ENCODE measurements at regions not wholly inside any gene's neighbourhood (a gene's known extent, or its start where the extent isn't known, plus 50 kb on each side); places are given as distances from the start of the nearest gene placed in this dataset.

GRCh38 chr3:75140904-75141615, 523.1 kb upstream of the FRG2C start:
- no peak overlapping the region for H3K4me3 ChIP-seq (replicated peaks; ENCODE audit: low read depth, low read length)
- TF ChIP-seq, protein P1, sequence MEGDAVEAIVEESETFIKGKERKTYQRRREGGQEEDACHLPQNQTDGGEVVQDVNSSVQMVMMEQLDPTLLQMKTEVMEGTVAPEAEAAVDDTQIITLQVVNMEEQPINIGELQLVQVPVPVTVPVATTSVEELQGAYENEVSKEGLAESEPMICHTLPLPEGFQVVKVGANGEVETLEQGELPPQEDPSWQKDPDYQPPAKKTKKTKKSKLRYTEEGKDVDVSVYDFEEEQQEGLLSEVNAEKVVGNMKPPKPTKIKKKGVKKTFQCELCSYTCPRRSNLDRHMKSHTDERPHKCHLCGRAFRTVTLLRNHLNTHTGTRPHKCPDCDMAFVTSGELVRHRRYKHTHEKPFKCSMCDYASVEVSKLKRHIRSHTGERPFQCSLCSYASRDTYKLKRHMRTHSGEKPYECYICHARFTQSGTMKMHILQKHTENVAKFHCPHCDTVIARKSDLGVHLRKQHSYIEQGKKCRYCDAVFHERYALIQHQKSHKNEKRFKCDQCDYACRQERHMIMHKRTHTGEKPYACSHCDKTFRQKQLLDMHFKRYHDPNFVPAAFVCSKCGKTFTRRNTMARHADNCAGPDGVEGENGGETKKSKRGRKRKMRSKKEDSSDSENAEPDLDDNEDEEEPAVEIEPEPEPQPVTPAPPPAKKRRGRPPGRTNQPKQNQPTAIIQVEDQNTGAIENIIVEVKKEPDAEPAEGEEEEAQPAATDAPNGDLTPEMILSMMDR (IDR thresholded peaks at IDR 0.05; ENCODE audit: low read depth, low read length, missing control alignments), result no peak
- no peak for DNase-seq (ENCODE audit: extremely low read depth, low read depth)

DNA sequence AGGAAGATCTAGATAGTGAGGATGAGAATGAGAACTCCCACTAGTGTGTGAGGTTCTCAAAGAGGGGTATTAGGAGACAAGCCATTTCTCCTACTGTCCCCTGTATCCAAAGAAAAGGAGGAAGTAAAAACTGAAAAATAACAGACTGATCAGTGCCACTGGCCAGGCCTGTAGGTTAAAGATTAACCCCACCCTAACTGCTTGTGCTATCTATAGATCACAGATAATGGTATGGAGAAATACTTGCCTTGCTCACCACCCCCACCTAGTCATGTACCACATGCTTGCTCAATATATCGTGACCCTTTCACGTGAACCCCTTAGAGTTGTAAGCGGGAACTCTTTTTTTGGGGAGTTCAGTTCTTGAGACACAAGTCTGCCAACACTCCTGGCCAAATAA, 519.7 kb upstream of the FRG2C start:
- TF ChIP-seq, protein P1 (IDR thresholded peaks at IDR 0.05; ENCODE audit: low read depth, low read length, missing control alignments), result no peak
- DNase-seq (ENCODE audit: extremely low read depth, low read depth), result no peak
- no peak overlapping the region for H3K4me3 ChIP-seq (replicated peaks; ENCODE audit: low read depth, low read length)

DNA sequence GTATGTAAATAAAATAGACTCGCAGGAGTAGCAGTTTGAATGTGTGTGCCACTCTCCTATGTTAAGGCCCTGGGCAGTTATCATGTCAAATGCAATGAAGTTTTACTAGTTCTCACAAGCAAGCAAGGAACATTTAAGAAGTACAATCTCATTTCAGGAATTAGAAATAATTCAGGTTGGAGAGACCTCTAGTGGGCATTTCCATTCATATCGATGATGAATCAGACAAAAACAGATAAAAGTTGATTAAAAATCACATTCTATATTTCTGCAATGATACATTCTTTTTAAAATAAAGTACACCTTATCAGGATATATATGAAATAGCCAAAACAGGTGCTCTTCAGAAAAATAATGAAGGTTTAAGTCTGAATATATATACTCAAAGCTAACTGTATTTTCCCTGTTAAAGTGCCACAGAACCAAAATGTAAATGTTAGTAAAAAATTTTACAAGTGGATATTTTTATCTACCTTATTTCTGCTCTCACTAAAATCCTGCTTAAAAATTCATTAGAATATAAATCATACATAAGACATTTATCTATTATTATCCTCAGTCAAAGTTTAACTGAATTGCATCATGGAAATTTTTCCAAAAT, 492.4 kb upstream of the FRG2C start:
- TF ChIP-seq, protein P1 (IDR thresholded peaks at IDR 0.05; ENCODE audit: low read depth, low read length, missing control alignments), result peak; percentile 26
- no peak overlapping the region for H3K4me3 ChIP-seq (replicated peaks; ENCODE audit: low read depth, low read length)
- no peak for DNase-seq (ENCODE audit: extremely low read depth, low read depth)

- TF ChIP-seq, protein P1 (IDR thresholded peaks at IDR 0.05; ENCODE audit: low read depth, low read length, missing control alignments), result no peak
- no peak for DNase-seq (ENCODE audit: extremely low read depth, low read depth)
- no peak overlapping the region for H3K4me3 ChIP-seq (replicated peaks; ENCODE audit: low read depth, low read length)
These were observed 487.2 kb upstream of the FRG2C start for GRCh38 chr3:75176937-75177336.

DNA sequence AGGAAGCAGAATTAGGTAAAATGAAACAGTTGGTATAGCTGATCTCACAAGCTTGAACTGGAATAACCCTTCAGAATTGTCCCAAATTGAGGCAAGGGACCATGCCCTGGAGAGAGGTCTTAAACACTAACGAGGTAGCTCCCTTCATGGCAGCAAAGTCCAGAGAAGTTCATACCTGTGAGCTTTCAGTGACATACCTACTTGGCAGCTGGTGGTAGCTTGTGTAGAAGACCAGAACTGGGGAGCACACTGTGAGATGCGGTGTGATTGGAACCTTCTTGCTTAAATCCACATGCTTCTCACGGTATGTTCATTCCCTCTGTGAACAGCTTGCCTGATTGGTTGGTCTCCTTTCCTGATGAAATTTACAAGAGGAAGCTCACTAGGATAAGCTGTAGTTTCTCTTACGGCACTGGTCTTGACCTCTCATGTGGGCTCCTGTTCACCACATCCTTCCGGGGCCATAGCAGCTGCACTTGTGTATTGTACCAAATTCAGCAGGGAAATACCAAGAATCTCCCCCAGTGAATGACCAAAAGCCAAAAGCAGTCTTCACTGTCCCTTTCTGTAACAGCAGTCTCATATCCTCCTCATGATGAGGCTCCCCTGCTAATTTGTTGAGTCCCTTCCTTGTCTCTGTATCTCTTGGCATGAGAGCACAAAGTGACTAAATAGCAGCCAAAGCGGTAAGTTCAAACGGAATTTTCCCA, 483.7 kb upstream of the FRG2C start:
- TF ChIP-seq, protein P1 (IDR thresholded peaks at IDR 0.05; ENCODE audit: low read depth, low read length, missing control alignments), result no peak
- no peak for DNase-seq (ENCODE audit: extremely low read depth, low read depth)
- H3K4me3 ChIP-seq (replicated peaks; ENCODE audit: low read depth, low read length), result no peak overlapping the region

- no peak overlapping the region for H3K4me3 ChIP-seq (replicated peaks; ENCODE audit: low read depth, low read length)
- TF ChIP-seq, protein P1 (IDR thresholded peaks at IDR 0.05; ENCODE audit: low read depth, low read length, missing control alignments), result no peak
- DNase-seq (ENCODE audit: extremely low read depth, low read depth), result no peak
These were observed 483.2 kb upstream of the FRG2C start for GRCh38 chr3:75180945-75181298.
